HEK293 (cell line): ENCODE measurements at regions not wholly inside any gene's neighbourhood (a gene's known extent, or its start where the extent isn't known, plus 50 kb on each side); places are given as distances from the start of the nearest gene placed in this dataset.

Source experiments
- CTCF ChIA-PET: fragments of 350-600 bp; formaldehyde crosslinking; extraction: SDS; loops from one replicate; lab custom pipeline; 2021; ENCODE audit warnings: antibody characterized with exemption; lab: Yijun Ruan, JAX
- POLR2A ChIA-PET: fragments of 300-600 bp; formaldehyde crosslinking; extraction: SDS; loops from one replicate; lab custom pipeline; 2020; ENCODE audit warnings: antibody characterized with exemption, inconsistent platforms; lab: Yijun Ruan, JAX
- H3K27ac ChIP-seq: fragments of 200-500 bp; sonication (Bioruptor generic); 2 replicates; pipeline ENCODE4 v1.5.1; 2014; ENCODE audit warnings: low read depth, low read length, control low read depth, inconsistent platforms; ENCODE audit errors: extremely low read depth
- H3K36me3 ChIP-seq, 2 experiments: fragments of 200-500 bp in 1 of 2; sonication (Bioruptor generic) in 1 of 2; 1 replicate in 1 of 2; 2 replicates in 1 of 2; pipeline ENCODE4 v1.5.1; 2014 to 2017; ENCODE audit warnings: inconsistent platforms in 2 of 2, low read length in 2 of 2; ENCODE audit not compliant: control insufficient read depth in 2 of 2, insufficient read depth in 1 of 2
- H3K4me1 ChIP-seq: fragments of 200-500 bp; sonication (Bioruptor generic); 2 replicates; pipeline ENCODE4 v1.5.1; 2014; ENCODE audit warnings: mild to moderate bottlenecking, low read length, inconsistent platforms; ENCODE audit not compliant: control insufficient read depth, insufficient read depth
- H3K4me3 ChIP-seq: 2 replicates; pipeline ENCODE4 v1.5.1; 2011; ENCODE audit warnings: low read depth, mild to moderate bottlenecking, control low read depth, low read length, moderate library complexity
- H3K9me3 ChIP-seq: fragments of 200-500 bp; sonication (Bioruptor generic); 2 replicates; pipeline ENCODE4 v1.5.1; 2014; ENCODE audit warnings: low read depth, low read length, inconsistent platforms; ENCODE audit not compliant: control insufficient read depth, insufficient read depth
- BCL11B ChIP-seq: fragments of 450-650 bp; formaldehyde crosslinking; IDR thresholded peaks from 2 replicates; pipeline ENCODE4 v1.5.1; 2016; ENCODE audit warnings: low read depth, missing biosample characterization, missing genetic modification characterization
- ELK4 ChIP-seq: IDR thresholded peaks from 2 replicates; pipeline ENCODE4 v1.6.1; 2011; ENCODE audit warnings: mild to moderate bottlenecking, low read depth, low read length, borderline replicate concordance
- HOXC10 ChIP-seq: sonication (generic); formaldehyde crosslinking; IDR thresholded peaks from 2 replicates; pipeline ENCODE4 v1.8.1; 2023; ENCODE audit warnings: mild to moderate bottlenecking, missing genetic modification reagents
- KLF9 ChIP-seq: fragments of 450-650 bp; formaldehyde crosslinking; IDR thresholded peaks from 2 replicates; pipeline ENCODE4 v1.5.1; 2016; ENCODE audit warnings: missing biosample characterization, missing genetic modification characterization, low read depth
- PRDM1 ChIP-seq: fragments of 450-650 bp; formaldehyde crosslinking; IDR thresholded peaks from 2 replicates; pipeline ENCODE4; 2016; ENCODE audit warnings: missing biosample characterization, missing genetic modification characterization
- ZFP69B ChIP-seq: fragments of 450-650 bp; formaldehyde crosslinking; IDR thresholded peaks from 2 replicates; pipeline ENCODE4 v1.5.1; 2016; ENCODE audit warnings: missing biosample characterization, missing genetic modification characterization
- ZNF121 ChIP-seq: fragments of 450-650 bp; formaldehyde crosslinking; IDR thresholded peaks from 2 replicates; pipeline ENCODE4 v1.5.1; 2016; ENCODE audit warnings: missing biosample characterization, missing genetic modification characterization
- ZNF133 ChIP-seq: fragments of 450-650 bp; formaldehyde crosslinking; IDR thresholded peaks from 2 replicates; pipeline ENCODE4 v1.5.1; 2016; ENCODE audit warnings: missing biosample characterization, missing genetic modification characterization
- ZNF16 ChIP-seq: fragments of 450-650 bp; formaldehyde crosslinking; IDR thresholded peaks from 2 replicates; pipeline ENCODE4 v1.5.1; 2016; ENCODE audit warnings: low read depth, missing biosample characterization, missing genetic modification characterization
- ZNF184 ChIP-seq: fragments of 450-650 bp; IDR thresholded peaks from 2 replicates; pipeline ENCODE4 v1.5.1; 2018; ENCODE audit warnings: missing biosample characterization, mild to moderate bottlenecking, missing genetic modification characterization
- ZNF2 ChIP-seq: fragments of 450-650 bp; formaldehyde crosslinking; IDR thresholded peaks from 2 replicates; pipeline ENCODE4 v1.5.1; 2016; ENCODE audit warnings: missing biosample characterization, missing genetic modification characterization
- ZNF202 ChIP-seq: fragments of 450-650 bp; formaldehyde crosslinking; IDR thresholded peaks from 2 replicates; pipeline ENCODE4 v1.5.1; 2016; ENCODE audit warnings: missing biosample characterization, missing genetic modification characterization, borderline replicate concordance
- ZNF211 ChIP-seq: fragments of 450-650 bp; formaldehyde crosslinking; IDR thresholded peaks from 2 replicates; pipeline ENCODE4 v1.5.1; 2016; ENCODE audit warnings: low read depth, missing biosample characterization, missing genetic modification characterization
- ZNF37A ChIP-seq: fragments of 450-650 bp; IDR thresholded peaks from 2 replicates; pipeline ENCODE4 v1.5.1; 2018; ENCODE audit warnings: missing biosample characterization, missing genetic modification characterization
- ZNF398 ChIP-seq: fragments of 450-650 bp; formaldehyde crosslinking; IDR thresholded peaks from 2 replicates; pipeline ENCODE4 v1.5.1; 2017; ENCODE audit warnings: missing biosample characterization, missing genetic modification characterization
- ZNF423 ChIP-seq: fragments of 450-650 bp; formaldehyde crosslinking; IDR thresholded peaks from 2 replicates; pipeline ENCODE4 v1.5.1; 2016; ENCODE audit warnings: missing biosample characterization, missing genetic modification characterization
- ZNF433 ChIP-seq: fragments of 450-650 bp; formaldehyde crosslinking; IDR thresholded peaks from 2 replicates; pipeline ENCODE4 v1.5.1; 2016; ENCODE audit warnings: missing biosample characterization, missing genetic modification characterization, low read depth
- ZNF501 ChIP-seq: fragments of 450-650 bp; formaldehyde crosslinking; IDR thresholded peaks from 2 replicates; pipeline ENCODE4 v1.5.1; 2016; ENCODE audit warnings: missing biosample characterization, missing genetic modification characterization
- ZNF513 ChIP-seq: fragments of 450-650 bp; IDR thresholded peaks from 2 replicates; pipeline ENCODE4 v1.5.1; 2018; ENCODE audit warnings: missing biosample characterization, missing genetic modification characterization
- ZNF514 ChIP-seq: fragments of 450-650 bp; formaldehyde crosslinking; IDR thresholded peaks from 2 replicates; pipeline ENCODE4 v1.5.1; 2016; ENCODE audit warnings: missing biosample characterization, missing genetic modification characterization
- ZNF555 ChIP-seq: fragments of 450-650 bp; formaldehyde crosslinking; conservative IDR thresholded peaks from 2 replicates; pipeline ENCODE4 v1.5.1; 2017; ENCODE audit warnings: missing biosample characterization, mild to moderate bottlenecking, missing genetic modification characterization, inconsistent platforms
- ZNF560 ChIP-seq: fragments of 450-650 bp; formaldehyde crosslinking; IDR thresholded peaks from 2 replicates; pipeline ENCODE4 v1.5.1; 2017; ENCODE audit warnings: missing biosample characterization, missing genetic modification characterization, borderline replicate concordance
- ZNF580 ChIP-seq: fragments of 450-650 bp; formaldehyde crosslinking; IDR thresholded peaks from 2 replicates; pipeline ENCODE4 v1.5.1; 2016; ENCODE audit warnings: missing biosample characterization, missing genetic modification characterization
- ZNF623 ChIP-seq: fragments of 450-650 bp; formaldehyde crosslinking; IDR thresholded peaks from 2 replicates; pipeline ENCODE4 v1.5.1; 2016; ENCODE audit warnings: missing biosample characterization, missing genetic modification characterization
- ZNF76 ChIP-seq: fragments of 450-650 bp; formaldehyde crosslinking; IDR thresholded peaks from 2 replicates; pipeline ENCODE4; 2016; ENCODE audit warnings: low read depth, missing biosample characterization, missing genetic modification characterization, borderline replicate concordance
- ZNF791 ChIP-seq: fragments of 450-650 bp; formaldehyde crosslinking; IDR thresholded peaks from 2 replicates; pipeline ENCODE4 v1.5.1; 2016; ENCODE audit warnings: missing biosample characterization, missing genetic modification characterization
- ZNF830 ChIP-seq: fragments of 450-650 bp; IDR thresholded peaks from 2 replicates; pipeline ENCODE4 v1.5.0; 2018; ENCODE audit warnings: missing biosample characterization, missing genetic modification characterization, low read depth, mild to moderate bottlenecking, moderate library complexity
- TF ChIP-seq, protein P1 (sequence below): fragments of 450-650 bp; formaldehyde crosslinking; IDR thresholded peaks from 2 replicates; pipeline ENCODE4 v1.5.1; 2017; ENCODE audit warnings: missing biosample characterization, missing genetic modification characterization
- TF ChIP-seq, protein P2 (sequence below): fragments of 450-650 bp; formaldehyde crosslinking; IDR thresholded peaks from 2 replicates; pipeline ENCODE4 v1.5.1; 2016; ENCODE audit warnings: missing biosample characterization, missing genetic modification characterization, low read depth

DNA sequence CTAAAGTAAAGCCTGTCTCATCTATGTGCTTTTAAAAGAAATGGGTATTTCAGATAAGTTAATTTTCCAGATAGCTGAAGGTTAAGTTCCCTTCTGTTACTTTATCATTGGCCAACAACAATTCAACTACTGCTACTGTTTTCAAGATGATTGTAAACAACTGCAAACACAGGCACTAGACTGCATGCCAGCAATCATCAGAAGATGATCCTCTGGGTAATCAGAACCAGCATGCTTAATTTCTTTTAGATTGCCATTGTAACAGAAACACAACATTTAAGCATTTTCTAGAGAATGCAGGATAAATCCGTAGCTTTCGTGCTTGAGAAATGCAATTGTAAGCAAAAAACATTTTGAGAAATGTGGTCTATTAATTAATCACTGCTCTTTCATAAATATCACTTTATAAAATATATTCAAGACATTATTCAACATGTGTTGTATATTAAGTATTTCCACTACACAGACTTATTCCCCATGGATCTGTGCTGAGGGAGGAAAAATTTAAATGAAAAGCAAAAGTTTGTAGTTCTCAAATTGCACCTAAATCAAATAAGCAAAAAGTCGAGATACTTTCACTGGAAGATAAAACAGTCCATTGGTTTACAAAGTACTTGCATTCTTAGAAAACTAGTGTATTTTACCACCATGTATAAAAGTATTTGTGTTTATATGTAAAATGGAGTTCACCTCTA lies 133.7 kb downstream of the ATL2 start:
- H3K9me3 ChIP-seq: no peaks in the 10 kb centered on the region
- POLR2A ChIA-PET: no interaction called here
- H3K4me3 ChIP-seq: no peak overlapping the region
- H3K27ac ChIP-seq: no peak overlapping the region
- H3K4me1 ChIP-seq: no peaks in the 10 kb centered on the region
- H3K36me3 ChIP-seq: no peaks in the 10 kb centered on the region
- TF ChIP-seq ZNF121 (tag by site-specific recombination): no peak
- TF ChIP-seq ZNF398 (tag by site-specific recombination): no peak
- no peak for TF ChIP-seq ZNF184 (tag by site-specific recombination)
- TF ChIP-seq, protein P1, sequence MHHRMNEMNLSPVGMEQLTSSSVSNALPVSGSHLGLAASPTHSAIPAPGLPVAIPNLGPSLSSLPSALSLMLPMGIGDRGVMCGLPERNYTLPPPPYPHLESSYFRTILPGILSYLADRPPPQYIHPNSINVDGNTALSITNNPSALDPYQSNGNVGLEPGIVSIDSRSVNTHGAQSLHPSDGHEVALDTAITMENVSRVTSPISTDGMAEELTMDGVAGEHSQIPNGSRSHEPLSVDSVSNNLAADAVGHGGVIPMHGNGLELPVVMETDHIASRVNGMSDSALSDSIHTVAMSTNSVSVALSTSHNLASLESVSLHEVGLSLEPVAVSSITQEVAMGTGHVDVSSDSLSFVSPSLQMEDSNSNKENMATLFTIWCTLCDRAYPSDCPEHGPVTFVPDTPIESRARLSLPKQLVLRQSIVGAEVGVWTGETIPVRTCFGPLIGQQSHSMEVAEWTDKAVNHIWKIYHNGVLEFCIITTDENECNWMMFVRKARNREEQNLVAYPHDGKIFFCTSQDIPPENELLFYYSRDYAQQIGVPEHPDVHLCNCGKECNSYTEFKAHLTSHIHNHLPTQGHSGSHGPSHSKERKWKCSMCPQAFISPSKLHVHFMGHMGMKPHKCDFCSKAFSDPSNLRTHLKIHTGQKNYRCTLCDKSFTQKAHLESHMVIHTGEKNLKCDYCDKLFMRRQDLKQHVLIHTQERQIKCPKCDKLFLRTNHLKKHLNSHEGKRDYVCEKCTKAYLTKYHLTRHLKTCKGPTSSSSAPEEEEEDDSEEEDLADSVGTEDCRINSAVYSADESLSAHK (tag by site-specific recombination): no peak
- TF ChIP-seq KLF9 (tag by site-specific recombination): no peak
- no peak for TF ChIP-seq ZNF623 (tag by site-specific recombination)
- TF ChIP-seq ZNF555 (tag by site-specific recombination): no peak
- no peak for TF ChIP-seq ZNF501 (tag by site-specific recombination)
- TF ChIP-seq HOXC10: no peak
- no peak for TF ChIP-seq ZNF560 (tag by site-specific recombination)
- TF ChIP-seq ZNF791 (tag by site-specific recombination): no peak
- no peak for TF ChIP-seq ZNF202
- no peak for TF ChIP-seq ZNF211 (tag by site-specific recombination)
- TF ChIP-seq PRDM1 (tag by site-specific recombination): no peak
- no peak for TF ChIP-seq ZNF433 (tag by site-specific recombination)
- no peak for TF ChIP-seq ZNF513 (tag by site-specific recombination)
- TF ChIP-seq ZNF830: no peak
- no peak for TF ChIP-seq ZNF2 (tag by site-specific recombination)
- TF ChIP-seq ZNF37A (tag by site-specific recombination): no peak
- no peak for TF ChIP-seq ZNF76 (tag by site-specific recombination)
- CTCF ChIA-PET: interaction anchor here (1.8 kb wide), 1 partner anchor 10 kb away, joined by 5 read pairs; no protein-coding TSS in a partner anchor

DNA sequence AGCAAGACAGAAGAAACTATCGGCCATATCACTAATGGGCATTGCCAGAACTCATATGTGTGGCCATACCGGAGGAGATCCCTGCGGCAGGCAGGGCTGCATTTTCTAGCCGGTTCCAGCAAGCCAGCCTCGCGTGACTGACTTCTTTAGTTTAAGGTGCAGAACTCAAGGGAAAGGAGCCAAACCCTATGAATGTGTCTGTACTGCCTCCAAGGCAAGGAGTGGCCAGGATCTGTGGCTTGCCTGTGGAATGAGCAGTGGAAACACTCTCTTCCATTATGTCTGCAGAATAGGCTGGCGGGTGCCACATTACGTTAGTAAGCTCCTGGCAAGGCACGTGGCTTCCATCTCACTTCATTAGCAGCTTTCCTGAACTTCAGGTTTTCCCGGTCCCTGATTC lies 137.6 kb downstream of the ATL2 start:
- H3K27ac ChIP-seq: no peak overlapping the region
- H3K4me3 ChIP-seq: no peak overlapping the region
- POLR2A ChIA-PET: no interaction called here
- CTCF ChIA-PET: no interaction called here
- H3K4me1 ChIP-seq: no peaks in the 10 kb centered on the region
- H3K36me3 ChIP-seq: no peaks in the 10 kb centered on the region
- no peaks in the 10 kb centered on the region for H3K9me3 ChIP-seq
- TF ChIP-seq, protein P2, sequence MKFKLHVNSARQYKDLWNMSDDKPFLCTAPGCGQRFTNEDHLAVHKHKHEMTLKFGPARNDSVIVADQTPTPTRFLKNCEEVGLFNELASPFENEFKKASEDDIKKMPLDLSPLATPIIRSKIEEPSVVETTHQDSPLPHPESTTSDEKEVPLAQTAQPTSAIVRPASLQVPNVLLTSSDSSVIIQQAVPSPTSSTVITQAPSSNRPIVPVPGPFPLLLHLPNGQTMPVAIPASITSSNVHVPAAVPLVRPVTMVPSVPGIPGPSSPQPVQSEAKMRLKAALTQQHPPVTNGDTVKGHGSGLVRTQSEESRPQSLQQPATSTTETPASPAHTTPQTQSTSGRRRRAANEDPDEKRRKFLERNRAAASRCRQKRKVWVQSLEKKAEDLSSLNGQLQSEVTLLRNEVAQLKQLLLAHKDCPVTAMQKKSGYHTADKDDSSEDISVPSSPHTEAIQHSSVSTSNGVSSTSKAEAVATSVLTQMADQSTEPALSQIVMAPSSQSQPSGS: no peak
- TF ChIP-seq ZNF16 (tag by site-specific recombination) (no peak), ELK4 (no peak), ZFP69B (no peak), BCL11B (tag by site-specific recombination) (no peak), ZNF580 (tag by site-specific recombination) (no peak), ZNF133 (tag by site-specific recombination) (no peak), ZNF423 (tag by site-specific recombination) (no peak), ZNF514 (tag by site-specific recombination) (no peak)
